ENCODE measurements at regions not wholly inside any gene's neighbourhood (a gene's known extent, or its start where the extent isn't known, plus 50 kb on each side); places are given as distances from the start of the nearest gene placed in this dataset.

DNA sequence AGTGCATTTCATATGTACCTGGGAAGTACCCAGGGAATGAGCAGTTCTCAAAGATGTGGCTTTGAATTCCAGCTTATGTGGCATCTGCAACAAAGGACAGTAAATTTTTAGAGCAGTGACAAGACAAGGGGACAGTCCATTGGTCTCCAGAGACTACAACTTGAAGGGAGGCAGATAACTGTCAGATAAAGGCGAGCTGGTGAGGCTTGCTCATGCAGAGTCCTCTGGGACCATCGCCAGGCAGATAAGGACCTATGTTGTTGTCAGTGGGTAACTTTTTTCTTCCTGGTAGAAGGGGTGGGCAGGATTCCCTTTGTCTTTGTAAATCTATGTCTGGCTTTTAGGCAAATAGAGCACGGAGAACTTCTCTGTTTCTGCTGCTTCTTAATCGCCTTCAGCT is 120.2 kb downstream of the ICE1 start (continued):
- no peak for TF ChIP-seq CHD7 (IDR thresholded peaks at IDR 0.05; ENCODE audit: insufficient replicate concordance, low read length)
- TF ChIP-seq KDM4A (IDR thresholded peaks at IDR 0.05; ENCODE audit: low read depth, low read length, severe bottlenecking), result no peak
- TF ChIP-seq HDAC6 (IDR thresholded peaks at IDR 0.05; ENCODE audit: low read depth, low read length), result no peak
- TF ChIP-seq NANOG (IDR thresholded peaks at IDR 0.05; ENCODE audit: insufficient read depth, low read depth, low read length, poor library complexity, severe bottlenecking), result no peak
- no peak for TF ChIP-seq EZH2 (IDR thresholded peaks at IDR 0.05; ENCODE audit: low read depth, low read length, severe bottlenecking)

Measured in H1 (cell line).